H1 (cell line): ENCODE measurements at regions not wholly inside any gene's neighbourhood (a gene's known extent, or its start where the extent isn't known, plus 50 kb on each side); places are given as distances from the start of the nearest gene placed in this dataset.

Experiments
- ASH2L ChIP-seq: fragments of 200-600, 300-600 bp; sonication (generic); IDR thresholded peaks from one replicate; pipeline ENCODE4 v1.7.1; 2017; ENCODE audit warnings: low read length
- CTCF ChIP-seq, 3 experiments: IDR thresholded peaks; 1 replicate in 2 of 3; 2 replicates in 1 of 3; pipeline versions ENCODE4 v1.5.1 to v1.6.1; 2011; ENCODE audit warnings: low read length in 3 of 3, mild to moderate bottlenecking in 3 of 3, inconsistent platforms in 2 of 3, low read depth in 1 of 3, moderate library complexity in 1 of 3; ENCODE audit not compliant: insufficient read depth in 1 of 3; ENCODE audit errors: control extremely low read depth in 1 of 3
- EZH2 ChIP-seq: fragments of 200-600 bp; sonication (generic); IDR thresholded peaks from 2 replicates; pipeline ENCODE4 v1.7.1; 2012; ENCODE audit warnings: low read depth, mild to moderate bottlenecking, moderate library complexity, low read length, inconsistent platforms; ENCODE audit not compliant: severe bottlenecking
- GABPA ChIP-seq: IDR thresholded peaks from 2 replicates; pipeline ENCODE4 v1.6.1; 2011; ENCODE audit warnings: mild to moderate bottlenecking, low read length, moderate library complexity, borderline replicate concordance; ENCODE audit not compliant: insufficient read depth
- HDAC6 ChIP-seq: IDR thresholded peaks from one replicate; pipeline ENCODE4 v1.7.1; 2012; ENCODE audit warnings: low read depth, mild to moderate bottlenecking, inconsistent platforms, low read length, moderate library complexity
- MAFK ChIP-seq: IDR thresholded peaks from 2 replicates; pipeline ENCODE4 v1.6.1; 2012; ENCODE audit warnings: low read depth, mild to moderate bottlenecking, improper control_type of control experiment, low read length
- PHF8 ChIP-seq: fragments of 200-600 bp; sonication (generic); conservative IDR thresholded peaks from 2 replicates; pipeline ENCODE4 v1.7.1; 2012; ENCODE audit warnings: low read depth, mild to moderate bottlenecking, inconsistent platforms, low read length, moderate library complexity
- POLR2A ChIP-seq, 2 experiments: IDR thresholded peaks; 1 replicate in 1 of 2; 2 replicates in 1 of 2; pipeline ENCODE4 v1.6.1; 2011; ENCODE audit warnings: low read depth in 2 of 2, low read length in 2 of 2, mild to moderate bottlenecking in 2 of 2; ENCODE audit errors: control extremely low read depth in 1 of 2
- POLR2AphosphoS5 ChIP-seq: IDR thresholded peaks from 2 replicates; pipeline ENCODE4 v1.6.1; 2011; ENCODE audit warnings: low read depth, low read length
- RFX5 ChIP-seq: IDR thresholded peaks from 2 replicates; pipeline ENCODE4 v1.6.1; 2011; ENCODE audit warnings: low read depth, low read length, improper control_type of control experiment, borderline replicate concordance
- SIRT6 ChIP-seq: IDR thresholded peaks from one replicate; pipeline ENCODE4 v1.7.1; 2012; ENCODE audit warnings: low read length, inconsistent platforms
- TAF1 ChIP-seq: IDR thresholded peaks from 2 replicates; pipeline ENCODE4 v1.6.1; 2011; ENCODE audit warnings: mild to moderate bottlenecking, low read depth, low read length
- TF ChIP-seq, protein P1 (sequence below): IDR thresholded peaks from 2 replicates; pipeline ENCODE4 v1.6.1; 2011; ENCODE audit warnings: low read length, improper control_type of control experiment
- TF ChIP-seq, protein P2 (sequence below): IDR thresholded peaks from 2 replicates; pipeline ENCODE4 v1.6.1; 2012; ENCODE audit warnings: inconsistent platforms

DNA sequence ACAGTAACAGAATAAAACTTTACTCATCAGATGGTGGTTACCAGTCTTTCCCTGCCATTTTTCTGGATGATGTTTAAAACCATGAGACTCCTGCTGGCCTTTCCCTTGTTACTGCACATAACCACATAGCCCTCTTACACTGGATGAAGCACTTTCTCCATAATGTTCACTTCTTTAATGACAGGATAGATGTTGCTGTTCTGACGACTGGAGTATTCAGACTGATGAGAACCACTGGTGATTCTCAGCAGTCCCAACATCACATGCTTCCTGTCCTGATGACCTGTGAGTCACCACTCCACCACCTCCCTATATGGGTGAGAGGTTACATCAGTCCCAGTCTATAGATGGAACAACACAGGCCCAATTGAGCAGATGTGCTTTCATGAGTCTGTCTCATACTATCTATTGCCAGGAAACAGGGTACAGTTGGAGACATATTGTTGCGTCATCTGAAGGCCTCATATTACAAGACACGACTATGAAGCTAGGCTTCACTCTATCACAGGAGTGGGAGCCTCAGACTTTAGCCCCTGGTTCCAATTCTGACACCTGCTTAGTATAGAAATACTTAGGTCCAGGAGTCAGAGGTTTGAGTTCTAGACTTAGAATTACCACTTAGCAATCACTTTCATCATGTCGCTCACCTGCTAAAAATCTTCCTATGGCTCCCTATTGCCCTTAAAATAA is 145.7 kb upstream of the KLF7 start:
- TF ChIP-seq SIRT6, result no peak
- no peak for TF ChIP-seq TAF1
- no peak for TF ChIP-seq ASH2L
- TF ChIP-seq CTCF (IDR thresholded peaks at IDR 0.05; ENCODE audit: control extremely low read depth in 1 of 3, insufficient read depth in 1 of 3, low read depth in 1 of 3, low read length in 3 of 3), result peak in 1 of 3 experiments; percentile 9; a peak in 1 of 4 replicates
- TF ChIP-seq RFX5, result no peak
- no peak for TF ChIP-seq GABPA
- TF ChIP-seq, protein P1, sequence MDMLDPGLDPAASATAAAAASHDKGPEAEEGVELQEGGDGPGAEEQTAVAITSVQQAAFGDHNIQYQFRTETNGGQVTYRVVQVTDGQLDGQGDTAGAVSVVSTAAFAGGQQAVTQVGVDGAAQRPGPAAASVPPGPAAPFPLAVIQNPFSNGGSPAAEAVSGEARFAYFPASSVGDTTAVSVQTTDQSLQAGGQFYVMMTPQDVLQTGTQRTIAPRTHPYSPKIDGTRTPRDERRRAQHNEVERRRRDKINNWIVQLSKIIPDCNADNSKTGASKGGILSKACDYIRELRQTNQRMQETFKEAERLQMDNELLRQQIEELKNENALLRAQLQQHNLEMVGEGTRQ, result no peak
- no peak for TF ChIP-seq MAFK
- no peak for TF ChIP-seq POLR2AphosphoS5
- TF ChIP-seq POLR2A (IDR thresholded peaks at IDR 0.05; ENCODE audit: control extremely low read depth in 1 of 2, low read depth in 2 of 2, low read length in 2 of 2), result no peak
- TF ChIP-seq HDAC6, result no peak
- no peak for TF ChIP-seq PHF8
- TF ChIP-seq EZH2, result no peak
- TF ChIP-seq, protein P2, sequence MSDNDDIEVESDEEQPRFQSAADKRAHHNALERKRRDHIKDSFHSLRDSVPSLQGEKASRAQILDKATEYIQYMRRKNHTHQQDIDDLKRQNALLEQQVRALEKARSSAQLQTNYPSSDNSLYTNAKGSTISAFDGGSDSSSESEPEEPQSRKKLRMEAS, result no peak
